Heart left ventricle (tissue), 13 donors: ENCODE measurements at regions not wholly inside any gene's neighbourhood (a gene's known extent, or its start where the extent isn't known, plus 50 kb on each side); places are given as distances from the start of the nearest gene placed in this dataset.

Source experiments
- CTCF ChIP-seq, 12 donors: fragments of 200-600 bp; sonication (generic) in 4 of 12; IDR thresholded peaks; one replicate each; pipeline versions ENCODE4 v1.5.0 to v1.8.0; 2018 to 2022; ENCODE audit warnings: antibody characterized with exemption in 12 of 12, mild to moderate bottlenecking in 5 of 12
- POLR2A ChIP-seq, 2 donors: fragments of 450-650 bp; IDR thresholded peaks; one replicate each; pipeline ENCODE4 v1.6.1; 2017; ENCODE audit warnings: antibody characterized with exemption in 2 of 2, mild to moderate bottlenecking in 2 of 2, moderate library complexity in 2 of 2
- donor health status: ischemic (EF 13 %, LVEDD 7.1; RV severe dilation, severe dysfunction).
- donor health status: DM: no; HTN: yes; CAD: no.
- donor health status: DM: no; HTN: no; CAD: no.
- donor health status: ischemic (EF 25% LVEDD 6.9; RV normal size, moderate dysfunction).
- donor health status: ischemic (EF 25% LVEDD 5.7; RV mildly dilated, moderate dysfunction).
- donor health status: ischemic (EF 35%, LVEDD 5.7; RV mildly dilated, moderate dysfunction).
- donor health status: nonischemic (EF 11% LVEDD 7.7; RV severe dilation, severe dysfunction).
- donor health status: DM: yes; HTN: yes; CAD: no.
- donor health status: PGD.
- donor health status: ischemic (EF 29% LVEDD 5.4; RV normal size, mild dysfunction).
- donor health status: nonischemic (EF 23%, LVEDD 6.1; RV moderate dilation, normal function).

- no peak for TF ChIP-seq CTCF (IDR thresholded peaks at IDR 0.05)
- no peak for TF ChIP-seq POLR2A (IDR thresholded peaks at IDR 0.05)
These were observed 64.1 kb upstream of the CXCL14 start for GRCh38 chr5:135642934-135643333.
